Hepatic stellate cell (primary cell): ENCODE measurements at regions not wholly inside any gene's neighbourhood (a gene's known extent, or its start where the extent isn't known, plus 50 kb on each side); places are given as distances from the start of the nearest gene placed in this dataset.
A peak's percentile ranks its signal among the peaks of the same experiment; 100 is the strongest.

Experiments used
- DNase-seq: peaks from one replicate; pipeline ENCODE4 v3.0.0; 2011; ENCODE audit warnings: low spot score

DNA sequence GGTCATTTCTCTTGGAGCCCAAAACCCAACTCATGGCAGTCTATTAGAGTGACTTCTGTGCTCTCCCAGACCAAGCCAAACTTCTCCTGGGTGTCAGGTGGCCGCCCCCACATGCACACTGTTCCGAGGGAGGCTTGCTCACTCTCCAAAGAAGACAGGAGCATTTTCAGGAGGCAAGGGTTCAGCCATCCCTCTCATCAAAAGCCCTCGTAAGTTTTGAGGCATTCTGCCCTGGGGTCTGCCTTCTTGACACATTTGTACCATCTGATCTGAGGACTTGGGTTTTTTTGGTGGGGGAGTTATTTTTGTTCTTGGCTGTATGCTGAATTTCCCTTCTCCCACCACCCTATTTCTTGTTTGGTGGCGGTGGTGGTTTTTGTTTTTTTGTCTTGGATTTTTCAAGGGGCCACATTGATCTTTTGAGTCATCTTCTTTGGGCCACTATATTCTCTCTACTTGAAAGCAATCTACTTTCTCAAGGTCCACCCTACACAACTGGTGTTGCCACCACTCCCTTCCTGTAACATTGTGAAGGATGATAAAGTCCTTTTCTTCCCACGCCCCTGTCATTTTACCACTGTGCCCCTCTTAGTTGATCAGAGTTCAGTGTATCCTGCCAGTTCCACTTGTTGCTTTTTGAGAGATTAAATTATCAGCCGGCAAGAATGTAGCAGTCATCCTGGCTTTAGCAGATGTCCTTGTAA lies 255.8 kb downstream of the CYP26B1 start:
- no peak for DNase-seq

DNA sequence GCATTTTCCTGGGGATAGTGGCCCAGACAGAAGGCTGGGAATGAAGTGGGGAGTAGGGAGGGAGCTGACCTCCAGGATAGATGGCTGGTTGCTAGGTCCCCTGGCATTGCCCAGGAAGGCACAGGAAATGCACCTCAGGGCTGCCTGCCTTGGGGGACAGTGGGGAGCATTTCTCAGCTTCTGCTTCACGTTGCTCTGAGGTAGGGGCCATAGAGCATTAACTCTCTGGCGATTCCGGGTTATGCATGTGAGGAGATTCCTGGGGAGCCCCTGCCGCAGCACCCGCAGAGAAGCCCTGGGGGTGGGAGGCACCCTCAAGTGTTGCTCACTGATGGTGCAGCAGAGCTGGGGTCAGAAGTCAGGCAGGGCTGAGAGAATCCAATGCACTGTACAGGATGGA lies 256.5 kb downstream of the CYP26B1 start:
- DNase-seq, result no peak

GRCh38 chr2:71889759-71890684 lies 257.6 kb downstream of the CYP26B1 start:
- DNase-seq, result no peak

GRCh38 chr2:71888751-71889445 lies 258.8 kb downstream of the CYP26B1 start:
- DNase-seq, result no peak

GRCh38 chr2:71887196-71887595 lies 260.5 kb downstream of the CYP26B1 start:
- no peak for DNase-seq

GRCh38 chr2:71886241-71886640 lies 261.4 kb downstream of the CYP26B1 start:
- DNase-seq, result no peak

GRCh38 chr2:71884303-71885042 lies 263.2 kb downstream of the CYP26B1 start:
- no peak for DNase-seq

DNA sequence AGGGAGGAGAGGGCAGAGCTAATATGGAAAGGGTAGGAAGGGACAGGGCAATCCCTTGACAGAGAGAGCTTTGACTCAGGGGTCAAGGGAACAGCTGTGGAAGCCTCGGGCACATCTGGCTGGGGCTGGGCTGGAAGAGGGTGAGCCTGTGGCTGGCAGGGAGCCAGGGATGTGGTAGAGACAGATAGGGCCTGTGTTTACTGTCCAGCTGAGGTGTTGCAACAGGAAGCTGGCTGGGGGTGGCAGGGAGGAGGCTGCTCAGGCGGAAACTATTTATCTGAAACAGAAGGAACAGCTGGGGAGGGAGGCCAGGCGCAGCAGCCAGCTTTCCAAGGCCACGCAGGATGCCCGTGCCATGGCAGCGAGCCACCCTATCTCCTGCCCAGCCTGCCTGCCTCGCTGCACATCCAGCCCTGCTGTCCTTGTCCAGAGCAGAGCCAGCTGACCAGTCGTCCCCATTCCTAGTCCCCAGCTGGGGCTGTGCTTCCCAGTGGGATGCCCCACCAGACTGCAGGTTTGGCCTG lies 264.7 kb downstream of the CYP26B1 start:
- peak; percentile 59 for DNase-seq

GRCh38 chr2:71882236-71882946 lies 265.3 kb downstream of the CYP26B1 start:
- no peak for DNase-seq

GRCh38 chr2:71880846-71881610 lies 266.6 kb downstream of the CYP26B1 start:
- DNase-seq, result peak; percentile 78

DNA sequence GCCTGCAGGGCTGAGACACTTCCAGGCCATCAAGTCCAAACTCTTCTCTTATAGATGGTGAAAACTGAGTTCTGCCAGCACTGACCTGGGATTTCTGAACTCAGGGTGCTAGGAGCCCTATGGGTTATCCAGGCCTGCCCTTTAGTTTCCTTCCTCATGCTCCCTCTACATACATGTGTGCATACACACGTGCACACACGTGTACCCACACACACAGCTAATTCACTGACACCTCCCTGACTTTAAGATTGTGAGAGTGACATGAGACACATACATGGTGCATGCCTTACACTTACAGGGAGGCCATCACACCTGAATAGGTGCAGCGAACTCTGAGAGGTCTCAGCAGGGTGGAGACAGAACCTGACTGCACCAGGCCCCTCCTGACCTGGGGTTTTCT lies 267.4 kb downstream of the CYP26B1 start:
- no peak for DNase-seq

GRCh38 chr2:71879509-71880184 lies 268.0 kb downstream of the CYP26B1 start:
- no peak for DNase-seq

DNA sequence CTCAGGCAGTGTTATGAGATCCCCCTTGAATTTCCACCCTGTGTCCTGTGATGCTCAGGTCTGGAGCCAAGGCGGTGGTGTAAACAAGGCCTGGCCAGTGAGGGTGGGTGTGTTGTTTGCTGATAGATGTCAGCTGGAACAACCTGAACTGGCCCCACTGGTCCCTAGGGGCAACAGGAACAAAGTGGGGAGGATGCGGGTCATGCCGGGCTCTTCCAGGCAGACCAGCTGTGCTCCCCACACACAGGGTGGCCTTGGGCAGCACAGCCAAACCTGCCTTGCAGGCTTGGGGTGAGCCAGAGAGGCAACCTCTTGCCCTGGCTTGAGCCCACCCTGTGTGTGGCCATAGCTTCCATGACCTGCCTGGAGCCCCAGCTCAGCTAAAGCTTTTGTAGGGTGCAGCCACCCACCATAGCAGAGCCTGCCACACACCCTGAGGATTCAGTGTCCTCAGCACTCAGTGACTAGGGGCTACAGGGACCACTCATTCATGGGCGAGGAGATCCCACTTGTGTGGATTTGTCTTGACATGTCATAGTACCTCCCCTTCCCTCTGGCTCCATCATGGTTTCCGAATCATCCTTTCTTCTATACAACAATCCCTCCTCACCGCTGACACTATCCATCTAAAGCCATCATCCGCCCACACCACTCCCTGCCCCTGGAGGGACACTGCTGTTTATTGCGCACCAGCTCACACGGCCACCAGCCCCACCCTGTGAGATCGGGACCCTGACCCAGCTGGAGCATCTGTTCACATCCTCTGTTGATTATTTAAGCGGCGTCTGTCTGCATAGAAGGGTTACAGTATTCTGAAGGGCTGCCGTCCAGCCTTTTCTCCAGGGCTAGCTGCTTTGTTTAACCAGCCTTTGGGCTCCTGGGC lies 268.8 kb downstream of the CYP26B1 start:
- DNase-seq, result no peak

DNA sequence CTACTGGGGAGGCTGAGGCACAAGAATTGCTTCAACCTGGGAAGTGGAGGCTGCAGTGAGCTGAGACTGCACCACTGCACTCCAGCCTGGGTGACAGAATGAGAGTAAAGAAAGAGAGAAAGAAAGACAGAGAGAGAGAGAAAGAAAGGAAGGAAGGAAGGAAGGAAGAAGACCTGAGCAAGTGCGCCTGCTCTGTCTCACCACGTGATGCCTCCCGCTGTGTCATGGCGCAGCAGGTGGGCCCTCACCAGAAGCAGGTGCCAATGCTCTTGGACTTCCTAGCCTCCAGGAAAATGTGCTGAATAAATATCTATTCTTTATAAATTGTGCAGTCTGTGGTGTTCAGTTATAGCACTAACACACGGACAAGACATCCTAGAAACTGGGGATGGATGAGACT lies 270.0 kb downstream of the CYP26B1 start:
- no peak for DNase-seq

GRCh38 chr2:71876542-71877451 lies 270.9 kb downstream of the CYP26B1 start:
- no peak for DNase-seq

DNA sequence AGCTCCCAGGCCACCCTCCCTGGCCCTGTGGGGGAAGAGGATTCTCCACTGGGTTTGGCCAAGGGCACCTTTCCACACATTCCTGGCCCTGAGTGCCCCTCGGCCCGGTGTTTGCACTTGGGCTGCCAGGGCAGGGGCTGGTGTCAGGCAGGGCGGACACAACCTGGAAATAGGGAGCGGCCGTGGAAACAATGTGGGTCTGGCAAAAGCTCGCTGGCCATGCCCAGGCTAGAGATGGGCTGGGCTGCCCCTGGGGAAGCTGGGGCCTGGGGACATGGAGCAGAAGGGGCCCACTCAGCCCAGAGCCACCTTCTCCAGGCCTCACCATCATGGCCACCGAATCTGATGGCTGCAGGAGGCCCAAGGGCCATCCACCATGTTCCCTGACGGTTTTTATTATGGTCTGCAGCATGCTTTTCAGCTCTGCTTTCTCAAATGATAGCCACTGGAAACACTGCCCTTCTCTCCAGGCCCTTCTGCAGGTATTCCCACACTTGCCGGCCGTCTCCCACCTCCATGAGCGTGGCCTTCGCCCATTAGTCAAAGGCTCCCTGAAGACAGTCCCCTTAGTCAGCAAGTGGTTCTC lies 275.1 kb downstream of the CYP26B1 start:
- DNase-seq, result no peak

- no peak for DNase-seq
Measured at GRCh38 chr2:71865391-71865965, 282.2 kb downstream of the CYP26B1 start.
